ENCODE measurements at regions not wholly inside any gene's neighbourhood (a gene's known extent, or its start where the extent isn't known, plus 50 kb on each side); places are given as distances from the start of the nearest gene placed in this dataset.
A peak's percentile ranks its signal among the peaks of the same experiment; 100 is the strongest.

- no peaks in the 10 kb centered on the region for H3K4me1 ChIP-seq (ENCODE audit: control insufficient read depth, insufficient read depth, low read length)
- H3K4me3 ChIP-seq (ENCODE audit: low read depth, low read length) = no peak overlapping the region
- no peak overlapping the region for H3K27ac ChIP-seq (ENCODE audit: low read depth, low read length)
- no CpG with 5 or more reads among the region's 3 CpGs for WGBS (ENCODE audit: insufficient coverage)
- no peaks in the 10 kb centered on the region for H3K36me3 ChIP-seq (ENCODE audit: control insufficient read depth, insufficient read depth, low read length)
- DNase-seq (ENCODE audit: low read depth in 4 of 6, low spot score in 6 of 6) = no peak
- no peaks in the 10 kb centered on the region for H3K9me3 ChIP-seq (ENCODE audit: control insufficient read depth, insufficient read depth, low read length)
- H3K27me3 ChIP-seq (ENCODE audit: control insufficient read depth, insufficient read depth, low read length) = no peaks in the 10 kb centered on the region
Observed at GRCh38 chr6:155656024-155656423, 200.4 kb upstream of the NOX3 start.

GRCh38 chr6:155654474-155654873 lies 198.8 kb upstream of the NOX3 start:
- Histone ChIP-seq H3K27ac (ENCODE audit: low read depth, low read length) (no peak overlapping the region), H3K9me3 (ENCODE audit: control insufficient read depth, insufficient read depth, low read length) (no peaks in the 10 kb centered on the region), H3K4me3 (ENCODE audit: low read depth, low read length) (no peak overlapping the region), H3K27me3 (ENCODE audit: control insufficient read depth, insufficient read depth, low read length) (no peaks in the 10 kb centered on the region), H3K36me3 (ENCODE audit: control insufficient read depth, insufficient read depth, low read length) (no peaks in the 10 kb centered on the region), H3K4me1 (ENCODE audit: control insufficient read depth, insufficient read depth, low read length) (no peaks in the 10 kb centered on the region)
- no peak for DNase-seq (ENCODE audit: low read depth in 4 of 6, low spot score in 6 of 6)

GRCh38 chr6:155648301-155648700 lies 192.7 kb upstream of the NOX3 start:
- no peaks in the 10 kb centered on the region for H3K27me3 ChIP-seq (ENCODE audit: control insufficient read depth, insufficient read depth, low read length)
- no peak for DNase-seq (ENCODE audit: low read depth in 4 of 6, low spot score in 6 of 6)
- 94% methylated on average over 2 of the region's 5 CpGs for WGBS (ENCODE audit: insufficient coverage)

GRCh38 chr6:155647354-155647753 lies 191.7 kb upstream of the NOX3 start:
- DNase-seq (ENCODE audit: low read depth in 4 of 6, low spot score in 6 of 6) = no peak
- no peaks in the 10 kb centered on the region for H3K27me3 ChIP-seq (ENCODE audit: control insufficient read depth, insufficient read depth, low read length)
- no peaks in the 10 kb centered on the region for H3K9me3 ChIP-seq (ENCODE audit: control insufficient read depth, insufficient read depth, low read length)
- H3K4me1 ChIP-seq (ENCODE audit: control insufficient read depth, insufficient read depth, low read length) = no peaks in the 10 kb centered on the region
- H3K4me3 ChIP-seq (ENCODE audit: low read depth, low read length) = no peak overlapping the region
- H3K36me3 ChIP-seq (ENCODE audit: control insufficient read depth, insufficient read depth, low read length) = no peaks in the 10 kb centered on the region
- no peak overlapping the region for H3K27ac ChIP-seq (ENCODE audit: low read depth, low read length)

More at GRCh38 chr6:155648301-155648700, 192.7 kb upstream of the NOX3 start:
- Histone ChIP-seq H3K4me1 (ENCODE audit: control insufficient read depth, insufficient read depth, low read length) (no peaks in the 10 kb centered on the region), H3K9me3 (ENCODE audit: control insufficient read depth, insufficient read depth, low read length) (no peaks in the 10 kb centered on the region), H3K27ac (ENCODE audit: low read depth, low read length) (no peak overlapping the region), H3K36me3 (ENCODE audit: control insufficient read depth, insufficient read depth, low read length) (no peaks in the 10 kb centered on the region), H3K4me3 (ENCODE audit: low read depth, low read length) (no peak overlapping the region)

GRCh38 chr6:155646443-155646842 lies 190.8 kb upstream of the NOX3 start:
- DNase-seq (ENCODE audit: low read depth in 4 of 6, low spot score in 6 of 6) = peak in 2 of 6 donors; percentile 25 to 41

GRCh38 chr6:155645325-155645724 lies 189.7 kb upstream of the NOX3 start:
- WGBS (ENCODE audit: insufficient coverage) = 83% methylated on average over 1 of the region's 2 CpGs
- H3K27ac ChIP-seq (ENCODE audit: low read depth, low read length) = no peak overlapping the region
- H3K27me3 ChIP-seq (ENCODE audit: control insufficient read depth, insufficient read depth, low read length) = no peaks in the 10 kb centered on the region
- H3K4me1 ChIP-seq (ENCODE audit: control insufficient read depth, insufficient read depth, low read length) = no peaks in the 10 kb centered on the region
- DNase-seq (ENCODE audit: low read depth in 4 of 6, low spot score in 6 of 6) = peak in 1 of 6 donors; percentile 41
- no peak overlapping the region for H3K4me3 ChIP-seq (ENCODE audit: low read depth, low read length)
- H3K36me3 ChIP-seq (ENCODE audit: control insufficient read depth, insufficient read depth, low read length) = no peaks in the 10 kb centered on the region
- H3K9me3 ChIP-seq (ENCODE audit: control insufficient read depth, insufficient read depth, low read length) = peaks cover 4% of the 10 kb centered on the region

More at GRCh38 chr6:155646443-155646842, 190.8 kb upstream of the NOX3 start:
- no peaks in the 10 kb centered on the region for H3K27me3 ChIP-seq (ENCODE audit: control insufficient read depth, insufficient read depth, low read length)
- no peaks in the 10 kb centered on the region for H3K9me3 ChIP-seq (ENCODE audit: control insufficient read depth, insufficient read depth, low read length)
- 40% methylated on average over 1 of the region's 5 CpGs for WGBS (ENCODE audit: insufficient coverage)
- no peak overlapping the region for H3K4me3 ChIP-seq (ENCODE audit: low read depth, low read length)
- no peaks in the 10 kb centered on the region for H3K36me3 ChIP-seq (ENCODE audit: control insufficient read depth, insufficient read depth, low read length)
- no peaks in the 10 kb centered on the region for H3K4me1 ChIP-seq (ENCODE audit: control insufficient read depth, insufficient read depth, low read length)
- no peak overlapping the region for H3K27ac ChIP-seq (ENCODE audit: low read depth, low read length)

- H3K9me3 ChIP-seq (ENCODE audit: control insufficient read depth, insufficient read depth, low read length) = peaks cover 4% of the 10 kb centered on the region
- H3K36me3 ChIP-seq (ENCODE audit: control insufficient read depth, insufficient read depth, low read length) = no peaks in the 10 kb centered on the region
- H3K4me3 ChIP-seq (ENCODE audit: low read depth, low read length) = no peak overlapping the region
- no peaks in the 10 kb centered on the region for H3K4me1 ChIP-seq (ENCODE audit: control insufficient read depth, insufficient read depth, low read length)
- no peak for DNase-seq (ENCODE audit: low read depth in 4 of 6, low spot score in 6 of 6)
- no peaks in the 10 kb centered on the region for H3K27me3 ChIP-seq (ENCODE audit: control insufficient read depth, insufficient read depth, low read length)
- WGBS (ENCODE audit: insufficient coverage) = no CpG with 5 or more reads among the region's 1 CpG
- no peak overlapping the region for H3K27ac ChIP-seq (ENCODE audit: low read depth, low read length)
Observed at GRCh38 chr6:155641603-155642002, 186.0 kb upstream of the NOX3 start.

GRCh38 chr6:155638200-155638599 lies 182.6 kb upstream of the NOX3 start:
- Histone ChIP-seq H3K4me3 (ENCODE audit: low read depth, low read length) (no peak overlapping the region), H3K27ac (ENCODE audit: low read depth, low read length) (no peak overlapping the region)
- WGBS (ENCODE audit: insufficient coverage) = no CpG with 5 or more reads among the region's 1 CpG

GRCh38 chr6:155635416-155635815 lies 179.8 kb upstream of the NOX3 start:
- DNase-seq (ENCODE audit: low read depth in 4 of 6, low spot score in 6 of 6) = no peak
- no peaks in the 10 kb centered on the region for H3K27me3 ChIP-seq (ENCODE audit: control insufficient read depth, insufficient read depth, low read length)
- no peak overlapping the region for H3K27ac ChIP-seq (ENCODE audit: low read depth, low read length)
- H3K9me3 ChIP-seq (ENCODE audit: control insufficient read depth, insufficient read depth, low read length) = no peaks in the 10 kb centered on the region
- H3K4me1 ChIP-seq (ENCODE audit: control insufficient read depth, insufficient read depth, low read length) = no peaks in the 10 kb centered on the region
- no peaks in the 10 kb centered on the region for H3K36me3 ChIP-seq (ENCODE audit: control insufficient read depth, insufficient read depth, low read length)
- WGBS (ENCODE audit: insufficient coverage) = 51% methylated on average over 2 of the region's 3 CpGs
- no peak overlapping the region for H3K4me3 ChIP-seq (ENCODE audit: low read depth, low read length)

More at GRCh38 chr6:155638200-155638599, 182.6 kb upstream of the NOX3 start:
- Histone ChIP-seq H3K36me3 (ENCODE audit: control insufficient read depth, insufficient read depth, low read length) (no peaks in the 10 kb centered on the region), H3K4me1 (ENCODE audit: control insufficient read depth, insufficient read depth, low read length) (no peaks in the 10 kb centered on the region), H3K9me3 (ENCODE audit: control insufficient read depth, insufficient read depth, low read length) (peaks cover 4% of the 10 kb centered on the region), H3K27me3 (ENCODE audit: control insufficient read depth, insufficient read depth, low read length) (no peaks in the 10 kb centered on the region)
- no peak for DNase-seq (ENCODE audit: low read depth in 4 of 6, low spot score in 6 of 6)

GRCh38 chr6:155630085-155630484 lies 174.4 kb upstream of the NOX3 start:
- no peaks in the 10 kb centered on the region for H3K4me1 ChIP-seq (ENCODE audit: control insufficient read depth, insufficient read depth, low read length)
- no peak overlapping the region for H3K4me3 ChIP-seq (ENCODE audit: low read depth, low read length)
- no CpG with 5 or more reads among the region's 2 CpGs for whole genome bisulfite sequencing (ENCODE audit: insufficient coverage)
- no peaks in the 10 kb centered on the region for H3K36me3 ChIP-seq (ENCODE audit: control insufficient read depth, insufficient read depth, low read length)
- no peak overlapping the region for H3K27ac ChIP-seq (ENCODE audit: low read depth, low read length)
- H3K27me3 ChIP-seq (ENCODE audit: control insufficient read depth, insufficient read depth, low read length) = no peaks in the 10 kb centered on the region
- no peaks in the 10 kb centered on the region for H3K9me3 ChIP-seq (ENCODE audit: control insufficient read depth, insufficient read depth, low read length)
- no peak for DNase-seq (ENCODE audit: low read depth in 4 of 6, low spot score in 6 of 6)
